GM12878 (cell line): ENCODE measurements at regions not wholly inside any gene's neighbourhood (a gene's known extent, or its start where the extent isn't known, plus 50 kb on each side); places are given as distances from the start of the nearest gene placed in this dataset.

Source experiments
- ATAC-seq: fragments of 200-7000 bp; cut with Tn5 transposase; 3 replicates; pipeline ENCODE4 v1.9.1; 2020; ENCODE audit warnings: mild to moderate bottlenecking, moderate library complexity
- BruUV-seq: library from RNA; stranded (reverse); fragments of 400-500 nt; replicated peaks from 2 replicates; lab custom pipeline; 2021; lab: Mats Ljungman, UMichigan
- CTCF ChIA-PET: fragments of 300-600 bp; sonication (Branson Sonifier 250); formaldehyde crosslinking; extraction: SDS; loops from one replicate; lab custom pipeline; 2021; ENCODE audit warnings: inconsistent platforms; lab: Yijun Ruan, JAX
- POLR2A ChIA-PET: fragments of 350-600 bp; formaldehyde crosslinking; extraction: SDS; loops from one replicate; lab custom pipeline; 2021; ENCODE audit warnings: inconsistent platforms; lab: Charles Lee
- RAD21 ChIA-PET: fragments of 300-600 bp; sonication (Branson Sonifier 250); formaldehyde crosslinking; loops from one replicate; lab custom pipeline; 2023; ENCODE audit warnings: antibody characterized with exemption; ENCODE audit not compliant: unreplicated experiment; lab: Charles Lee
- SMC1A ChIA-PET: fragments of 300-600 bp; sonication (Branson Sonifier 250); formaldehyde crosslinking; loops from one replicate; lab custom pipeline; 2023; ENCODE audit not compliant: unreplicated experiment, uncharacterized antibody; lab: Charles Lee
- DNase-seq: peaks from one replicate; pipeline ENCODE4 v3.0.0-alpha.2; 2011; ENCODE audit warnings: low read depth, low spot score
- FAIRE-seq: peaks from 3 replicates; lab custom pipeline; 2011; peaks lifted over from hg19 to GRCh38; lab: Jason Lieb, UNC
- H2AFZ ChIP-seq: 2 replicates; pipeline ENCODE4 v1.6.0; 2011; ENCODE audit warnings: low read depth, low read length, control low read depth; ENCODE audit not compliant: control insufficient read depth
- H3K27ac ChIP-seq: 2 replicates; pipeline ENCODE4 v1.5.1; 2011; ENCODE audit warnings: control low read depth; ENCODE audit not compliant: control insufficient read depth, insufficient read depth
- H3K27me3 ChIP-seq, 2 experiments: replicated peaks in 1 of 2; 2 replicates each; pipeline versions ENCODE4 v1.6.0 to v1.6.1; 2011; ENCODE audit warnings: low read length in 1 of 2; ENCODE audit not compliant: control insufficient read depth in 2 of 2, insufficient read depth in 2 of 2
- H3K36me3 ChIP-seq, 2 experiments: 2 replicates each; pipeline ENCODE4 v1.5.1; 2011; ENCODE audit warnings: low read length in 1 of 2; ENCODE audit not compliant: control insufficient read depth in 2 of 2, insufficient read depth in 2 of 2
- H3K4me1 ChIP-seq: 2 replicates; pipeline ENCODE4 v1.6.1; 2011; ENCODE audit warnings: mild to moderate bottlenecking, low read length, moderate library complexity, mixed read lengths; ENCODE audit not compliant: control insufficient read depth, insufficient read depth
- H3K4me2 ChIP-seq: 2 replicates; pipeline ENCODE4 v1.6.0; 2011; ENCODE audit warnings: control low read depth; ENCODE audit not compliant: control insufficient read depth, insufficient read depth
- H3K4me3 ChIP-seq: fragments of 200-600 bp; sonication (generic); 2 replicates; pipeline ENCODE4 v1.5.1; 2016
- H3K79me2 ChIP-seq: 2 replicates; pipeline ENCODE4 v1.6.0; 2011; ENCODE audit warnings: low read length; ENCODE audit not compliant: control insufficient read depth, insufficient read depth
- H3K9ac ChIP-seq: 2 replicates; pipeline ENCODE4 v1.8.0; 2011; ENCODE audit warnings: low read length, control low read depth, mixed read lengths; ENCODE audit not compliant: control insufficient read depth, insufficient read depth
- H3K9me3 ChIP-seq: replicated peaks from 3 replicates; pipeline ENCODE4 v1.5.1; 2011; ENCODE audit warnings: mild to moderate bottlenecking, low read length; ENCODE audit not compliant: control insufficient read depth, insufficient read depth
- H4K20me1 ChIP-seq: 2 replicates; pipeline ENCODE4 v1.6.0; 2011; ENCODE audit not compliant: control insufficient read depth, insufficient read depth
- FOXM1 ChIP-seq: IDR thresholded peaks from 2 replicates; pipeline ENCODE4 v1.6.1; 2012; ENCODE audit warnings: low read depth, mild to moderate bottlenecking, inconsistent platforms, low read length, moderate library complexity
- IKZF1 ChIP-seq: fragments of 450-650 bp; conservative IDR thresholded peaks from 2 replicates; pipeline ENCODE4 v1.6.1; 2017; ENCODE audit warnings: antibody characterized with exemption, mild to moderate bottlenecking
- NKRF ChIP-seq: fragments of 450-650 bp; conservative IDR thresholded peaks from 2 replicates; pipeline ENCODE4 v1.6.1; 2017; ENCODE audit warnings: mild to moderate bottlenecking, moderate library complexity
- SRF ChIP-seq, 2 experiments: IDR thresholded peaks; 2 replicates each; pipeline ENCODE4 v1.6.1; 2011; ENCODE audit warnings: low read depth in 2 of 2, low read length in 2 of 2, mild to moderate bottlenecking in 1 of 2, moderate library complexity in 1 of 2
- TCF3 ChIP-seq: IDR thresholded peaks from 2 replicates; pipeline ENCODE4 v1.6.1; 2012; ENCODE audit warnings: low read depth, mild to moderate bottlenecking, low read length, borderline replicate concordance; ENCODE audit not compliant: insufficient read depth
- ZBTB4 ChIP-seq: fragments of 450-650 bp; formaldehyde crosslinking; IDR thresholded peaks from 2 replicates; pipeline ENCODE4 v1.4.0; 2022; ENCODE audit warnings: mild to moderate bottlenecking, moderate library complexity
- WGBS: methylation state at CpG from one replicate; pipeline ENCODE4 v1.1.6; 2016; ENCODE audit warnings: low lambda C conversion rate; ENCODE audit not compliant: insufficient replicate concordance, insufficient coverage; ENCODE audit errors: missing lambda C conversion rate; 5-methylcytosine and 5-hydroxymethylcytosine counted together
- in situ Hi-C: fragments of 300-500 bp; cut with MboI; formaldehyde crosslinking; loops from 9 replicates; pipeline ENCODE4 v1.14.3; 2018; ENCODE audit warnings: mixed read lengths
- intact Hi-C: fragments of 100-400 bp; cut with micrococcal nuclease; formaldehyde crosslinking; loops from one replicate; pipeline ENCODE4 v1.14.2; 2022; ENCODE audit not compliant: unreplicated experiment

- DNase-seq: no peak
- CTCF ChIA-PET: interaction anchor here (1.4 kb wide), 1 partner anchor 20 kb away, joined by 3 read pairs; no protein-coding TSS in a partner anchor
- no peaks in the 10 kb centered on the region for H3K4me1 ChIP-seq
- H3K36me3 ChIP-seq: no peaks in the 10 kb centered on the region
- H3K9ac ChIP-seq: no peak overlapping the region
- WGBS: 0% methylated on average over 1 of the region's 1 CpG
- FAIRE-seq: no peak
- H2AFZ ChIP-seq: no peak overlapping the region
- no peak overlapping the region for H3K4me3 ChIP-seq
- TF ChIP-seq IKZF1 (no peak), NKRF (no peak), SRF (IDR thresholded peaks at IDR 0.05; ENCODE audit: low read depth in 2 of 2, low read length in 2 of 2) (no peak)
- POLR2A ChIA-PET: no interaction called here
- H3K27ac ChIP-seq: no peak overlapping the region
- H3K4me2 ChIP-seq: no peak overlapping the region
- no peaks in the 10 kb centered on the region for H4K20me1 ChIP-seq
- RAD21 ChIA-PET: no interaction called here
- H3K27me3 ChIP-seq: no peaks in the 10 kb centered on the region
- H3K9me3 ChIP-seq: no peaks in the 10 kb centered on the region; the same call in 2 of the 3 replicates
- no TSS peak for BruUV-seq
- intact Hi-C loops: no loop called here
- no peak for ATAC-seq
- in situ Hi-C loops: no loop called here
- SMC1A ChIA-PET: interaction anchor here (0.7 kb wide), 1 partner anchor 1211 kb away, joined by 3 read pairs; no protein-coding TSS in a partner anchor
- no peaks in the 10 kb centered on the region for H3K79me2 ChIP-seq
Measured at GRCh38 chr1:209230314-209230713, 353.2 kb upstream of the CAMK1G start.

GRCh38 chr1:209231476-209232156 lies 351.9 kb upstream of the CAMK1G start:
- Histone ChIP-seq H4K20me1 (no peaks in the 10 kb centered on the region), H3K4me1 (no peaks in the 10 kb centered on the region), H3K36me3 (no peaks in the 10 kb centered on the region), H3K4me3 (no peak overlapping the region), H3K9me3 (no peaks in the 10 kb centered on the region; the same call in 2 of the 3 replicates), H3K4me2 (no peak overlapping the region), H2AFZ (no peak overlapping the region), H3K79me2 (no peaks in the 10 kb centered on the region), H3K27ac (no peak overlapping the region), H3K9ac (no peak overlapping the region), H3K27me3 (no peaks in the 10 kb centered on the region)
- ChIA-PET SMC1A (no interaction called here), RAD21 (no interaction called here), CTCF (no interaction called here), POLR2A (no interaction called here)
- intact Hi-C loops: no loop called here
- ATAC-seq: no peak
- in situ Hi-C loops: no loop called here
- DNase-seq: no peak
- TF ChIP-seq ZBTB4 (CRISPR knock-in tag) (no peak), TCF3 (no peak), FOXM1 (no peak)
- 75% methylated on average over 45 of the region's 84 CpGs for WGBS
- BruUV-seq: no TSS peak
- no peak for FAIRE-seq
